Astrocyte of the cerebellum (primary cell): ENCODE measurements at regions not wholly inside any gene's neighbourhood (a gene's known extent, or its start where the extent isn't known, plus 50 kb on each side); places are given as distances from the start of the nearest gene placed in this dataset.

ENCODE experiments used
- DNase-seq: peaks from one replicate; pipeline ENCODE4 v3.0.0-alpha.2; 2011; ENCODE audit warnings: low read depth
- H3K4me3 ChIP-seq: 2 replicates; pipeline ENCODE4 v1.5.1; 2011; ENCODE audit warnings: mild to moderate bottlenecking, low read depth, low read length, moderate library complexity
- CTCF ChIP-seq: IDR thresholded peaks from 2 replicates; pipeline ENCODE4 v1.5.1; 2012; ENCODE audit warnings: low read length, low read depth, moderate library complexity, mild to moderate bottlenecking; ENCODE audit errors: missing control alignments
- in situ Hi-C: cut with HindIII; loops from 2 replicates; pipeline ENCODE4 v1.10.0; 2017; ENCODE audit warnings: low sequenced_read_pairs

- H3K4me3 ChIP-seq = no peak overlapping the region
- TF ChIP-seq CTCF = no peak
- no peak for DNase-seq
- in situ Hi-C loops = no loop called here
These were observed 129.5 kb downstream of the OAT start for GRCh38 chr10:124288928-124289850.

- TF ChIP-seq CTCF = no peak
- in situ Hi-C loops = no loop called here
- DNase-seq = no peak
- no peak overlapping the region for H3K4me3 ChIP-seq
These were observed 130.2 kb downstream of the OAT start for GRCh38 chr10:124288486-124288885.

GRCh38 chr10:124287791-124288190 lies 130.9 kb downstream of the OAT start:
- no peak overlapping the region for H3K4me3 ChIP-seq
- in situ Hi-C loops = no loop called here
- no peak for DNase-seq
- no peak for TF ChIP-seq CTCF

GRCh38 chr10:124287071-124287685 lies 131.5 kb downstream of the OAT start:
- DNase-seq = no peak
- in situ Hi-C loops = no loop called here
- H3K4me3 ChIP-seq = no peak overlapping the region
- TF ChIP-seq CTCF = no peak

- no peak for DNase-seq
- TF ChIP-seq CTCF = no peak
- H3K4me3 ChIP-seq = no peak overlapping the region
- in situ Hi-C loops = no loop called here
These were observed 132.1 kb downstream of the OAT start for GRCh38 chr10:124286621-124287020.

- DNase-seq = no peak
- no peak for TF ChIP-seq CTCF
- in situ Hi-C loops = no loop called here
- H3K4me3 ChIP-seq = no peak overlapping the region
These were observed 132.9 kb downstream of the OAT start for GRCh38 chr10:124285587-124286527.
